ENCODE measurements at regions not wholly inside any gene's neighbourhood (a gene's known extent, or its start where the extent isn't known, plus 50 kb on each side); places are given as distances from the start of the nearest gene placed in this dataset.

DNA sequence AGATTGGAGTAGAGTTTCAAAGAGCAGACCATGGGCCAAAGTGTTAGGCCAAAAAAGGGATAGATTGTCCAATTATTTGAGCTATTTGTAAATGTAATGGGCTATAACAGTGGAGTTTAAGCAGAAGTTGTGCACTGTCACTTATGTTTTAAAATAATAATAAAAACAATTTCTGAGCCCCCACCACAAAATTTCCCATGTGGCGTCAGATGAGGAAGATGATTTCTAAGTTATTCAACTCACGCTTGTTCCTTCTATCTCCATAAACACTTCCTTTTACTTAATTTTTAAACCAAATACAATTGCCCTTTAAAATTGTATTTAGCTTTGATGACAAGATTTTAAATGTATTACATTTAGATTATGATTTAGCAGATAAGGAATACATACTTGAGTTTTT, 330.0 kb downstream of the PTPRC start:
- Histone ChIP-seq H3K27me3 (ENCODE audit: insufficient read depth, low read length) (no peaks in the 10 kb centered on the region), H3K9ac (ENCODE audit: low read length) (no peak overlapping the region), H3K79me1 (ENCODE audit: low read length) (no peaks in the 10 kb centered on the region), H4K12ac (ENCODE audit: low read depth, low read length) (no peak overlapping the region), H3K4me3 (ENCODE audit: low read depth, low read length) (no peak overlapping the region), H3K27ac (ENCODE audit: low read depth, low read length) (no peak overlapping the region), H2BK120ac (ENCODE audit: insufficient read depth, low read length, poor library complexity) (no peak overlapping the region), H2AFZ (ENCODE audit: insufficient read depth, low read length, poor library complexity) (no peak overlapping the region), H3K4me2 (ENCODE audit: low read length) (no peak overlapping the region), H4K91ac (ENCODE audit: low read depth, low read length) (no peak overlapping the region), H3K36me3 (ENCODE audit: control insufficient read depth in 1 of 2, insufficient read depth in 2 of 2, low read length in 2 of 2) (no peaks in the 10 kb centered on the region), H2BK12ac (ENCODE audit: low read length) (no peak overlapping the region), H2AK5ac (ENCODE audit: low read length) (no peak overlapping the region), H2BK5ac (ENCODE audit: low read depth, low read length, poor library complexity) (no peak overlapping the region), H3K18ac (ENCODE audit: low read length) (no peak overlapping the region), H3K4me1 (ENCODE audit: control insufficient read depth in 1 of 2, insufficient read depth in 2 of 2, low read length in 2 of 2) (no peaks in the 10 kb centered on the region), H3K4ac (ENCODE audit: low read depth, low read length) (no peak overlapping the region), H3K23ac (ENCODE audit: low read length) (no peak overlapping the region), H4K8ac (ENCODE audit: low read depth, low read length) (no peak overlapping the region), H3K14ac (ENCODE audit: low read length) (no peak overlapping the region), H3K9me3 (ENCODE audit: insufficient read depth, low read depth, low read length) (no peaks in the 10 kb centered on the region), H3K79me2 (ENCODE audit: control insufficient read depth, insufficient read depth, low read length, poor library complexity) (no peaks in the 10 kb centered on the region)
- 100% methylated on average over 1 of the region's 2 CpGs for WGBS (ENCODE audit: extremely low coverage, insufficient coverage, insufficient read length)
- no peak for DNase-seq

DNA sequence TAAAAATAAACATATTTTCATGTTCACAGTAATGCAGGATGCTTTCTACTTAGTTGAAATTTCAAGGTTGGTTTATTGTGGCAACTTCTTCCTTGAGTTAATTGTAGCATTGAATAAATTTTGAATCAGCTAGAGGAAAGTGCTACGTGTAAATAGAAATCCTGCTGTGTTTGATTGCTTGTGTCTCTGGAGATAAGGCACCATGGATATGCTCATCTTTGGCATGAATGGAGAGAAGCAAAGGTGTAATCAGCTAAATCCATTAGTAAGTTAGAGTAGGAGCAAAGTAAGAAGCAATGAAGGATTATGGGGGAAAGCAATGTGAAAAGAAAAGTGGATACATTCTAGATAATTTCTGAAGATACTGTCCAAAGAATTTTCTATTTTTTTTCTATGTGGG, 331.1 kb downstream of the PTPRC start:
- Histone ChIP-seq H3K4me1 (ENCODE audit: control insufficient read depth in 1 of 2, insufficient read depth in 2 of 2, low read length in 2 of 2) (no peaks in the 10 kb centered on the region), H3K18ac (ENCODE audit: low read length) (no peak overlapping the region), H2AK5ac (ENCODE audit: low read length) (no peak overlapping the region), H3K79me1 (ENCODE audit: low read length) (no peaks in the 10 kb centered on the region), H3K27ac (ENCODE audit: low read depth, low read length) (no peak overlapping the region), H3K4me3 (ENCODE audit: low read depth, low read length) (no peak overlapping the region), H3K23ac (ENCODE audit: low read length) (no peak overlapping the region), H2BK12ac (ENCODE audit: low read length) (no peak overlapping the region), H3K4me2 (ENCODE audit: low read length) (no peak overlapping the region), H3K27me3 (ENCODE audit: insufficient read depth, low read length) (no peaks in the 10 kb centered on the region), H2BK120ac (ENCODE audit: insufficient read depth, low read length, poor library complexity) (no peak overlapping the region), H3K79me2 (ENCODE audit: control insufficient read depth, insufficient read depth, low read length, poor library complexity) (no peaks in the 10 kb centered on the region), H3K9me3 (ENCODE audit: insufficient read depth, low read depth, low read length) (no peaks in the 10 kb centered on the region), H3K9ac (ENCODE audit: low read length) (no peak overlapping the region), H3K4ac (ENCODE audit: low read depth, low read length) (no peak overlapping the region), H2BK5ac (ENCODE audit: low read depth, low read length, poor library complexity) (no peak overlapping the region), H4K91ac (ENCODE audit: low read depth, low read length) (no peak overlapping the region), H4K12ac (ENCODE audit: low read depth, low read length) (no peak overlapping the region), H4K8ac (ENCODE audit: low read depth, low read length) (no peak overlapping the region), H2AFZ (ENCODE audit: insufficient read depth, low read length, poor library complexity) (no peak overlapping the region), H3K14ac (ENCODE audit: low read length) (no peak overlapping the region), H3K36me3 (ENCODE audit: control insufficient read depth in 1 of 2, insufficient read depth in 2 of 2, low read length in 2 of 2) (no peaks in the 10 kb centered on the region)
- no CpG with 5 or more reads among the region's 1 CpG for WGBS (ENCODE audit: extremely low coverage, insufficient coverage, insufficient read length)
- no peak for DNase-seq

DNA sequence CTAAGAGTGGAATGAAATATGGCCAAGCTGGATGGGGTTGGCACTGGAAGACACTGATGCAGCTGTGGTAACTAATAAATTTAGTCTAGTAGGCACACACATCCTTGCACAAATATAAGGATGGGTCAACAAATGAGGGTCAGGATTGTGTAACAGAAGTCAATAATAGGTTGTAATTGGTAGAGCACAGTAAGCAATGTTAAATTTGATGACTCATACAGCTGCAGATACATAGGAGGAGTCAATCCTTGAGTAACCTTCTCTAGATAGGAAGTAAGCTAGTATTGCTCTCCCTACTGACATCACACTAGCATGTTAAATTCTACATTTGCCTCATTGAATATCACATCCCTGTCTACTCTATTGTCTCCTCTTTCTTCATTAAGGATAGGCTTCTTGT, 332.1 kb downstream of the PTPRC start:
- Histone ChIP-seq H3K14ac (ENCODE audit: low read length) (no peak overlapping the region), H3K23ac (ENCODE audit: low read length) (no peak overlapping the region), H2BK120ac (ENCODE audit: insufficient read depth, low read length, poor library complexity) (no peak overlapping the region), H3K27ac (ENCODE audit: low read depth, low read length) (no peak overlapping the region), H3K4ac (ENCODE audit: low read depth, low read length) (no peak overlapping the region), H3K4me2 (ENCODE audit: low read length) (no peak overlapping the region), H4K12ac (ENCODE audit: low read depth, low read length) (no peak overlapping the region), H2BK5ac (ENCODE audit: low read depth, low read length, poor library complexity) (no peak overlapping the region), H4K8ac (ENCODE audit: low read depth, low read length) (no peak overlapping the region), H2AK5ac (ENCODE audit: low read length) (no peak overlapping the region), H3K9ac (ENCODE audit: low read length) (no peak overlapping the region), H3K79me1 (ENCODE audit: low read length) (no peaks in the 10 kb centered on the region), H3K18ac (ENCODE audit: low read length) (no peak overlapping the region), H3K79me2 (ENCODE audit: control insufficient read depth, insufficient read depth, low read length, poor library complexity) (no peaks in the 10 kb centered on the region), H3K36me3 (ENCODE audit: control insufficient read depth in 1 of 2, insufficient read depth in 2 of 2, low read length in 2 of 2) (no peaks in the 10 kb centered on the region), H3K4me3 (ENCODE audit: low read depth, low read length) (no peak overlapping the region), H3K9me3 (ENCODE audit: insufficient read depth, low read depth, low read length) (no peaks in the 10 kb centered on the region), H3K27me3 (ENCODE audit: insufficient read depth, low read length) (no peaks in the 10 kb centered on the region), H4K91ac (ENCODE audit: low read depth, low read length) (no peak overlapping the region), H3K4me1 (ENCODE audit: control insufficient read depth in 1 of 2, insufficient read depth in 2 of 2, low read length in 2 of 2) (no peaks in the 10 kb centered on the region), H2BK12ac (ENCODE audit: low read length) (no peak overlapping the region), H2AFZ (ENCODE audit: insufficient read depth, low read length, poor library complexity) (no peak overlapping the region)
- DNase-seq = no peak

DNA sequence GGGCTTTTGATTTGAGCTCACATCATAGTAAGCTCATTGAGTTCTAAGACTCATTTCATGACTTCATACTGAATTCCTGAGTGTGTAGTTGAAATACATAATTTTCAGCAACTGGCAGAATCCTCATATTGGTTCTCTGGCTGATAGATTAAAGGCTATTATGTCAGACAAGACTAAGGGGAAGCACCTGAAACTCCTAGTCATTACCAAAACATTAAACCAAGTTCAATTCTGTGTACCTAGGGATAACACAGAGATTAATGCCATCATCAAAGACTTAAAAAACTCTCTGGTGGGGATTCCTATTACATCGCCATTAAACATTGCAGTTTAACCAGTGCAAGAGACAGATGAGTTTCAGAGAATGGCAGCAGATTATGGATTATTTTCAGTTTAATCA, 339.1 kb downstream of the PTPRC start:
- no peak overlapping the region for H3K14ac ChIP-seq (ENCODE audit: low read length)
- WGBS (ENCODE audit: extremely low coverage, insufficient coverage, insufficient read length) = no CpG with 5 or more reads among the region's 1 CpG
- no peak overlapping the region for H4K91ac ChIP-seq (ENCODE audit: low read depth, low read length)
- no peak overlapping the region for H2AFZ ChIP-seq (ENCODE audit: insufficient read depth, low read length, poor library complexity)
- H3K27ac ChIP-seq (ENCODE audit: low read depth, low read length) = no peak overlapping the region
- H3K79me1 ChIP-seq (ENCODE audit: low read length) = no peaks in the 10 kb centered on the region
- no peaks in the 10 kb centered on the region for H3K4me1 ChIP-seq (ENCODE audit: control insufficient read depth in 1 of 2, insufficient read depth in 2 of 2, low read length in 2 of 2)
- no peaks in the 10 kb centered on the region for H3K9me3 ChIP-seq (ENCODE audit: insufficient read depth, low read depth, low read length)
- H3K18ac ChIP-seq (ENCODE audit: low read length) = no peak overlapping the region
- H3K27me3 ChIP-seq (ENCODE audit: insufficient read depth, low read length) = no peaks in the 10 kb centered on the region
- no peak overlapping the region for H3K23ac ChIP-seq (ENCODE audit: low read length)
- H2BK12ac ChIP-seq (ENCODE audit: low read length) = no peak overlapping the region
- no peak overlapping the region for H4K12ac ChIP-seq (ENCODE audit: low read depth, low read length)
- H3K4ac ChIP-seq (ENCODE audit: low read depth, low read length) = no peak overlapping the region
- H3K4me3 ChIP-seq (ENCODE audit: low read depth, low read length) = no peak overlapping the region
- no peak overlapping the region for H2BK120ac ChIP-seq (ENCODE audit: insufficient read depth, low read length, poor library complexity)
- no peaks in the 10 kb centered on the region for H3K36me3 ChIP-seq (ENCODE audit: control insufficient read depth in 1 of 2, insufficient read depth in 2 of 2, low read length in 2 of 2)
- no peak overlapping the region for H3K9ac ChIP-seq (ENCODE audit: low read length)
- no peak overlapping the region for H2AK5ac ChIP-seq (ENCODE audit: low read length)
- no peaks in the 10 kb centered on the region for H3K79me2 ChIP-seq (ENCODE audit: control insufficient read depth, insufficient read depth, low read length, poor library complexity)
- no peak overlapping the region for H4K8ac ChIP-seq (ENCODE audit: low read depth, low read length)
- DNase-seq = no peak
- no peak overlapping the region for H2BK5ac ChIP-seq (ENCODE audit: low read depth, low read length, poor library complexity)
- H3K4me2 ChIP-seq (ENCODE audit: low read length) = no peak overlapping the region

DNA sequence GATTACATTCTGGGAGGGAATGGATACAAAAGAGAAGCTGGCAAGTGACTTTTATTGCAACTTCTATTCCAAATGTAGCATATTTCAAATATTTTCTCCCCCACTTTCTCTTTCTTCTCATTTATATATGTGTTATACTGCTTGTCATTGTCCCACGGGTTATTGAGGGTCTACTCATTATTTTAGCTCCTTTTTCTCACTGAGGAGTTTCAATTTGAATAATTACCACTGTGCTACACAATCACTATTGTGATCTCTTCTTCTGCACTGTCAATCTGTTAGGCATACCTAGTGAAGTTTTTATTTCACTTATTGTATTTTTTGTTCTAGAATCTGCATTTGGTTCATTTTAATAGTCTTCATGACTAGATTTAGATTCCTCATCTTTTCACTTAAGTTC, 339.7 kb downstream of the PTPRC start:
- DNase-seq = no peak
- Histone ChIP-seq H3K9me3 (ENCODE audit: insufficient read depth, low read depth, low read length) (no peaks in the 10 kb centered on the region), H3K4me3 (ENCODE audit: low read depth, low read length) (no peak overlapping the region), H3K23ac (ENCODE audit: low read length) (no peak overlapping the region), H2AK5ac (ENCODE audit: low read length) (no peak overlapping the region), H3K9ac (ENCODE audit: low read length) (no peak overlapping the region), H2BK5ac (ENCODE audit: low read depth, low read length, poor library complexity) (no peak overlapping the region), H3K79me2 (ENCODE audit: control insufficient read depth, insufficient read depth, low read length, poor library complexity) (no peaks in the 10 kb centered on the region), H3K79me1 (ENCODE audit: low read length) (no peaks in the 10 kb centered on the region), H3K18ac (ENCODE audit: low read length) (no peak overlapping the region), H2AFZ (ENCODE audit: insufficient read depth, low read length, poor library complexity) (no peak overlapping the region), H4K8ac (ENCODE audit: low read depth, low read length) (no peak overlapping the region), H3K27ac (ENCODE audit: low read depth, low read length) (no peak overlapping the region), H3K4me2 (ENCODE audit: low read length) (no peak overlapping the region), H2BK12ac (ENCODE audit: low read length) (no peak overlapping the region), H3K27me3 (ENCODE audit: insufficient read depth, low read length) (no peaks in the 10 kb centered on the region), H3K4ac (ENCODE audit: low read depth, low read length) (no peak overlapping the region), H3K4me1 (ENCODE audit: control insufficient read depth in 1 of 2, insufficient read depth in 2 of 2, low read length in 2 of 2) (no peaks in the 10 kb centered on the region), H3K36me3 (ENCODE audit: control insufficient read depth in 1 of 2, insufficient read depth in 2 of 2, low read length in 2 of 2) (no peaks in the 10 kb centered on the region), H4K12ac (ENCODE audit: low read depth, low read length) (no peak overlapping the region), H4K91ac (ENCODE audit: low read depth, low read length) (no peak overlapping the region), H2BK120ac (ENCODE audit: insufficient read depth, low read length, poor library complexity) (no peak overlapping the region), H3K14ac (ENCODE audit: low read length) (no peak overlapping the region)
- no CpG with 5 or more reads among the region's 1 CpG for WGBS (ENCODE audit: extremely low coverage, insufficient coverage, insufficient read length)

All from trophoblast cell (in vitro differentiated cells and primary cell).